ENCODE measurements at regions not wholly inside any gene's neighbourhood (a gene's known extent, or its start where the extent isn't known, plus 50 kb on each side); places are given as distances from the start of the nearest gene placed in this dataset.

DNA sequence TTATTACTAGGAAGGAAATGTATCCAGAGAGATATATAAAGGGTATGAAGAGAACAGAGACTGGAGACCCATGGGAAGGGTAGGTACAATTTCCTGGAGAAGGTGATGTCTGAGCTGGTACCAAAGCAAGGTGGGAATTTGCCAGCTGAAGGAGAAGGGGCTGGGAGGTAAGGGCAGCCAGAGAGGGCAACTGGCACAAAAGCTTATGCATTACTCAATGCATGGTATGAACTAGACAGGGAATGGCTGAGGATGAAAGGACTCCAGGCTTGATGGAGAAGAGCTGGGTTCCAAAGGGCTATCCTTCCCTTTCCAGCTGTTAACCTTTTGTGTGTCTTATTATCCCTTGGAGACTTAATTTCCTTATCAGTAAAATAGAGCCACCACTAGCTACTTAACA lies 113.6 kb upstream of the GADD45A start:
- Histone ChIP-seq H3K9ac (ENCODE audit: control insufficient read depth, insufficient read depth, low read length) (no peak overlapping the region), H4K20me1 (ENCODE audit: control insufficient read depth, insufficient read depth) (no peaks in the 10 kb centered on the region), H3K36me3 (ENCODE audit: control insufficient read depth in 2 of 2, insufficient read depth in 2 of 2, low read length in 1 of 2) (no peaks in the 10 kb centered on the region), H3K27me3 (replicated peaks in 1 of 2; ENCODE audit: control insufficient read depth in 2 of 2, insufficient read depth in 2 of 2, low read length in 1 of 2) (0 out of 4 replicates have a peak, but pooled peaks cover 0 to 2% of the 10 kb centered on the region in 2 experiments), H2AFZ (ENCODE audit: control insufficient read depth, low read depth, low read length) (no peak overlapping the region), H3K4me1 (ENCODE audit: control insufficient read depth, insufficient read depth, low read length) (no peaks in the 10 kb centered on the region), H3K79me2 (ENCODE audit: control insufficient read depth, insufficient read depth, low read length) (no peaks in the 10 kb centered on the region), H3K4me2 (ENCODE audit: control insufficient read depth, insufficient read depth) (no peak overlapping the region), H3K9me3 (replicated peaks; ENCODE audit: control insufficient read depth, insufficient read depth, low read length) (no peaks in the 10 kb centered on the region), H3K4me3 (no peak overlapping the region), H3K27ac (ENCODE audit: control insufficient read depth, insufficient read depth) (no peak overlapping the region)
- in situ Hi-C loops (cut with MboI): no loop called here
- CTCF ChIA-PET: interaction anchor here (1.1 to 3.8 kb wide), 6 partner anchors 10 to 549 kb away, joined by 3 to 17 read pairs (median 4); no protein-coding TSS in a partner anchor
- FAIRE-seq (no peak), DNase-seq (ENCODE audit: low read depth, low spot score) (no peak), ATAC-seq (no peak)
- intact Hi-C loops (cut with micrococcal nuclease; ENCODE audit: unreplicated experiment): no loop called here
- BruUV-seq (replicated peaks): no TSS peak
- RAD21 ChIA-PET (ENCODE audit: unreplicated experiment): interaction anchor here (1.1 to 3.1 kb wide), 5 partner anchors 9 to 199 kb away, joined by 3 to 15 read pairs (median 4); no protein-coding TSS in a partner anchor
- POLR2A ChIA-PET: interaction anchor here (1.1 kb wide), 1 partner anchor 13 kb away, joined by 5 read pairs; no protein-coding TSS in a partner anchor
- SMC1A ChIA-PET (ENCODE audit: uncharacterized antibody, unreplicated experiment): interaction anchor here (0.7 to 4.8 kb wide), 13 partner anchors 9 to 953 kb away, joined by 3 to 23 read pairs (median 3); no protein-coding TSS in a partner anchor
- TF ChIP-seq ZNF687 (IDR thresholded peaks at IDR 0.05) (no peak), CREB1 (IDR thresholded peaks at IDR 0.05; ENCODE audit: low read depth) (no peak), SMARCA5 (IDR thresholded peaks at IDR 0.05) (no peak), RFX5 (IDR thresholded peaks at IDR 0.05; ENCODE audit: low read depth, low read length) (no peak), IKZF1 (conservative IDR thresholded peaks at IDR 0.05) (no peak), CUX1 (IDR thresholded peaks at IDR 0.05; ENCODE audit: insufficient replicate concordance, low read depth, low read length) (no peak), SREBF2 (IDR thresholded peaks at IDR 0.05; ENCODE audit: low read length) (no peak), EED (IDR thresholded peaks at IDR 0.05; ENCODE audit: low read depth) (no peak), NRF1 (conservative IDR thresholded peaks at IDR 0.05; ENCODE audit: low read depth, low read length) (no peak), ATF7 (IDR thresholded peaks at IDR 0.05; ENCODE audit: low read depth) (no peak)
- TF ChIP-seq, protein P1, sequence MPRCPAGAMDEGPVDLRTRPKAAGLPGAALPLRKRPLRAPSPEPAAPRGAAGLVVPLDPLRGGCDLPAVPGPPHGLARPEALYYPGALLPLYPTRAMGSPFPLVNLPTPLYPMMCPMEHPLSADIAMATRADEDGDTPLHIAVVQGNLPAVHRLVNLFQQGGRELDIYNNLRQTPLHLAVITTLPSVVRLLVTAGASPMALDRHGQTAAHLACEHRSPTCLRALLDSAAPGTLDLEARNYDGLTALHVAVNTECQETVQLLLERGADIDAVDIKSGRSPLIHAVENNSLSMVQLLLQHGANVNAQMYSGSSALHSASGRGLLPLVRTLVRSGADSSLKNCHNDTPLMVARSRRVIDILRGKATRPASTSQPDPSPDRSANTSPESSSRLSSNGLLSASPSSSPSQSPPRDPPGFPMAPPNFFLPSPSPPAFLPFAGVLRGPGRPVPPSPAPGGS (IDR thresholded peaks at IDR 0.05; ENCODE audit: borderline replicate concordance, insufficient read depth, low read depth, low read length, poor library complexity, severe bottlenecking): no peak
- TF ChIP-seq, protein P2, sequence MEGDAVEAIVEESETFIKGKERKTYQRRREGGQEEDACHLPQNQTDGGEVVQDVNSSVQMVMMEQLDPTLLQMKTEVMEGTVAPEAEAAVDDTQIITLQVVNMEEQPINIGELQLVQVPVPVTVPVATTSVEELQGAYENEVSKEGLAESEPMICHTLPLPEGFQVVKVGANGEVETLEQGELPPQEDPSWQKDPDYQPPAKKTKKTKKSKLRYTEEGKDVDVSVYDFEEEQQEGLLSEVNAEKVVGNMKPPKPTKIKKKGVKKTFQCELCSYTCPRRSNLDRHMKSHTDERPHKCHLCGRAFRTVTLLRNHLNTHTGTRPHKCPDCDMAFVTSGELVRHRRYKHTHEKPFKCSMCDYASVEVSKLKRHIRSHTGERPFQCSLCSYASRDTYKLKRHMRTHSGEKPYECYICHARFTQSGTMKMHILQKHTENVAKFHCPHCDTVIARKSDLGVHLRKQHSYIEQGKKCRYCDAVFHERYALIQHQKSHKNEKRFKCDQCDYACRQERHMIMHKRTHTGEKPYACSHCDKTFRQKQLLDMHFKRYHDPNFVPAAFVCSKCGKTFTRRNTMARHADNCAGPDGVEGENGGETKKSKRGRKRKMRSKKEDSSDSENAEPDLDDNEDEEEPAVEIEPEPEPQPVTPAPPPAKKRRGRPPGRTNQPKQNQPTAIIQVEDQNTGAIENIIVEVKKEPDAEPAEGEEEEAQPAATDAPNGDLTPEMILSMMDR (IDR thresholded peaks at IDR 0.05 in 2 of 3, conservative IDR thresholded peaks at IDR 0.05 in 1 of 3; ENCODE audit: control insufficient read depth in 2 of 3, extremely low read depth in 1 of 3, insufficient read depth in 1 of 3, low read depth in 3 of 3, low read length in 3 of 3): no peak

All from GM12878 (cell line).